Central memory CD8-positive, alpha-beta T cell (primary cell): ENCODE measurements at regions not wholly inside any gene's neighbourhood (a gene's known extent, or its start where the extent isn't known, plus 50 kb on each side); places are given as distances from the start of the nearest gene placed in this dataset.
A peak's percentile ranks its signal among the peaks of the same experiment; 100 is the strongest.
"Not testable (repeated sequence)": the region's sequence is repeated elsewhere in the genome, so short reads cannot be mapped to it uniquely, and the experiment has no call there.

Experiments
- ATAC-seq: fragments of 150-1000 bp; cut with Tn5 transposase; replicated peaks from 2 replicates; pipeline ENCODE4 v1.10.0; 2022; ENCODE audit warnings: mild to moderate bottlenecking, moderate FRiP score, moderate number of reproducible peaks; ENCODE audit not compliant: poor library complexity, severe bottlenecking; ENCODE audit errors: extremely low read depth
- DNase-seq, 2 donors: peaks; one replicate each; pipeline ENCODE4 v3.0.0; 2021; ENCODE audit warnings: low spot score in 2 of 2
- H3K27ac Mint-ChIP-seq: one replicate; pipeline ENCODE4 v1.8.0; 2022; ENCODE audit warnings: low read depth, mild to moderate bottlenecking, moderate library complexity, mixed read lengths
- H3K27me3 Mint-ChIP-seq: one replicate; pipeline ENCODE4 v1.8.0; 2022; ENCODE audit warnings: mixed read lengths
- H3K36me3 Mint-ChIP-seq: one replicate; pipeline ENCODE4 v1.8.0; 2022; ENCODE audit warnings: mild to moderate bottlenecking, moderate library complexity, mixed read lengths; ENCODE audit not compliant: insufficient read depth
- H3K4me1 Mint-ChIP-seq: one replicate; pipeline ENCODE4 v1.8.0; 2022; ENCODE audit warnings: mixed read lengths
- H3K4me3 Mint-ChIP-seq: one replicate; pipeline ENCODE4 v1.8.0; 2022; ENCODE audit warnings: mild to moderate bottlenecking, moderate library complexity, mixed read lengths
- H3K9me3 Mint-ChIP-seq: one replicate; pipeline ENCODE4 v1.8.0; 2022; ENCODE audit warnings: mixed read lengths

DNA sequence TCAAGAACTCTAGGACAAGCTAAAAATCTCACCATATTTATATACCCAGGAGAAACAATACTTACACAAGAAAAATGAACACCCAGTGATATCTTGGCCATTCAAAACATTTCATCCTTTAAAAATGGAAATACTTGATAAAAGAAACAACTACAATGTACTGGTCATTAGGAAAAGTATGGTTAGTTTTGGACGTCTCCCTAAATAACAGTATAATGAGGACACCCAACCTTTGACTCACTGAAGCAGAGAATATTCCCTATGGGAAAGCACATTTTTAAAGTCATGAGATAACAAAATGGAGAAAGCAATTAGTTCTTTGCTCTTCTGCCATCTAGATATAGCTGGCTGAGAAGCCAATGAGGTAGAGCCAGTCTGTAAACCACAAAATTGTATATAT, 164.4 kb downstream of the TBX18 start:
- Mint-ChIP-seq H3K4me1 (no peaks in the 10 kb centered on the region), H3K9me3 (peaks cover 6% of the 10 kb centered on the region), H3K27ac (no peak overlapping the region), H3K27me3 (no peaks in the 10 kb centered on the region), H3K4me3 (no peak overlapping the region), H3K36me3 (peaks cover 1% of the 10 kb centered on the region)
- ATAC-seq (no peak), DNase-seq (no peak)

DNA sequence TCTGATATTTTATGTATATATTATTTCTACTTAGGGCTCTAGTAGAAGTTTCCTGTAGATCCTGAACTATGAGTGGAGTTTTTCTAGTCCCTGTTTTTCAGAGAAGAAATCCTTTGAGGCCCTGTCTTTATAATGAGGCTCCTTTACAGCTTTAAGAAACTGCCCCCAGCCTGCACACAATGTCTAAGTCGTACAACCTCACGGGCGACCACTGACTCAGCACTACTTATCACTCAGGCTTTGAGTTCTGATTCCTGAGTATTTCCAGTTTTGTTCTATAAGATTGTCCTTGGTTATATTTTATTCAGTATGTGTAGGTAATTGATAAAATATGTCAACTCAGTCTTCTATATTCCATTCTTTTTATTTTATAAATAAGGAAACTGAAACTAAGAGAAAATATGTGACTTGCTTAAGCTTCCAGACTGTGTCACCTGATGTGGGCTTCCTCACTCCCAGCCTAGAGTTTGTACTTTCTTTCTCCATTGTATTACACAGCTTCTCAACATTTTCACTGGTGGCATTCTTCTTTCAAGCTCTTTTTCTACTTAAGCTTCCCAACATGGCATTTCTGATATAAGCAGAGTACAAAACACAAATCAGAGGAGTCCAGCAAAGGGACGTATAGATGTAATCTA, 167.0 kb downstream of the TBX18 start:
- H3K9me3 Mint-ChIP-seq: peaks cover 6% of the 10 kb centered on the region
- peaks cover 4% of the 10 kb centered on the region for H3K36me3 Mint-ChIP-seq
- ATAC-seq (no peak), DNase-seq (no peak)
- H3K4me1 Mint-ChIP-seq: no peaks in the 10 kb centered on the region
- no peak overlapping the region for H3K4me3 Mint-ChIP-seq
- H3K27me3 Mint-ChIP-seq: no peaks in the 10 kb centered on the region
- no peak overlapping the region for H3K27ac Mint-ChIP-seq

DNA sequence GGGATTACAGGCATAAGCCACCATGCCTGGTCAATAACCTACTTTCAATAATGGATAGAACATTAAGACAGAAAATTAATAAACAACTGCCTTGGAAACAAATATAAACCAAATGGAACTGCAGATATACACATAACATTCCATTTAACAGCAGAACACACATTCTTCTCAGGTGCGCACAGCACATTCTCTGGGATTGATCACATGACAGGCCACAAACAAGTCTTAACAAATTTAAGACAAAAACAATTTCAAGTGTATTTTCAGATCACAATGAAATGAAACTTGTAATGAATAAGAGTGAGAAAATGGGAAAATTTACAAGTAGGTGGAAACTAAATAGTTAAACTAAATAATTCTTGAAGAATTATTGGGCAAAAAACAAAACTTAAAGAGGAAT, 167.9 kb downstream of the TBX18 start:
- no peak overlapping the region for H3K27ac Mint-ChIP-seq
- no peak for ATAC-seq
- H3K9me3 Mint-ChIP-seq: peaks cover 6% of the 10 kb centered on the region
- no peaks in the 10 kb centered on the region for H3K4me1 Mint-ChIP-seq
- no peak overlapping the region for H3K4me3 Mint-ChIP-seq
- H3K27me3 Mint-ChIP-seq: no peaks in the 10 kb centered on the region
- DNase-seq: no peak
- H3K36me3 Mint-ChIP-seq: peaks cover 4% of the 10 kb centered on the region

DNA sequence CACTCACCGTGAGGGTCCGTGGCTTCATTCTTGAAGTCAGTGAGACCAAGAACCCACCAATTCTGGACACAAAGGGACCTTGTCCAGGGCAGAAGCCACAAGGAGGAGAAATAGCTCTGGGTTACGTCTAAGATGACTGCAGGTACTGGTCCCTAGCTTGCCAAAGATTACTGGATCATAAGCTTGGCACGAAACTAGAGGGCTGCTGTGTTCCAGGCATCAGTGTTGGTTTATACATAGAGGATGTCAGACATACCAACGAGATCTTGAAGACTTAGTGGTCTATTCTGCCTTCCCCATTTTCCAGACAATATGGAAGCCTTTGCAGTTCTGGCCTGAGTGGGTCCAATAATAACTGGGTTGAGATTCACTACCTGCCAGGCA, 175.7 kb downstream of the TBX18 start:
- ATAC-seq: no peak
- H3K36me3 Mint-ChIP-seq: peaks cover 2% of the 10 kb centered on the region
- no peak for DNase-seq
- H3K27ac Mint-ChIP-seq: no peak overlapping the region
- peak overlapping the region; percentile 7 for H3K4me3 Mint-ChIP-seq
- H3K9me3 Mint-ChIP-seq: no peaks in the 10 kb centered on the region
- no peaks in the 10 kb centered on the region for H3K4me1 Mint-ChIP-seq
- no peaks in the 10 kb centered on the region for H3K27me3 Mint-ChIP-seq

DNA sequence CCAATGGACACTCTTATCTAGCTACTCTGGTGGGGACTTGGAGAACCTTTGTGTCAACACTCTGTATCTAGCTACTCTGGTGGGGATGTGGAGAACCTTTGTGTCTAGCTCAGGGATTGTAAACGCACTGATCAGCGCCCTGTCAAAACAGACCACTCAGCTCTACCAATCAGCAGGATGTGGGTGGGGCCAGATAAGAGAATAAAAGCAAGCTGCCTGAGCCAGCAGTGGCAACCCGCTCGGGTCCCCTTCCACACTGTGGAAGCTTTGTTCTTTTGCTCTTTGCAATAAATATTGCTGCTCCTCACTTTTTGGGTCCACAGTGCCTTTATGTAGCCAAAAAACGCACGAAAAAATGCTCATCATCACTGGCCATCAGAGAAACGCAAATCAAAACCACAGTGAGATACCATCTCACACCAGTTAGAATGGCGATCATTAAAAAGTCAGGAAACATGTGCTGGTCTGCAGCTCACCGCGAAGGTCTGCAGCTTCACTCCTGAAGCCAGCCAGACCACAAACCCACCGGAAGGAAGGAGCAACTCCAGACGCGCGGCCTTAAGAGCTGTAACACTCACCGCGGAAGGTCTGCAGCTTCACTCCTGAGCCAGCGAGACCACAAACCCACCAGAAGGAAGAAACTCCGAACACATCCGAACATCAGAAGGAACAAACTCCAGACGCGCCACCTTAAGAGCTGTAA, 176.3 kb downstream of the TBX18 start:
- not testable (repeated sequence) for H3K27me3 Mint-ChIP-seq, ATAC-seq, DNase-seq, H3K4me1 Mint-ChIP-seq, H3K9me3 Mint-ChIP-seq, H3K27ac Mint-ChIP-seq, H3K36me3 Mint-ChIP-seq
- peak overlapping the region; percentile 7 for H3K4me3 Mint-ChIP-seq

DNA sequence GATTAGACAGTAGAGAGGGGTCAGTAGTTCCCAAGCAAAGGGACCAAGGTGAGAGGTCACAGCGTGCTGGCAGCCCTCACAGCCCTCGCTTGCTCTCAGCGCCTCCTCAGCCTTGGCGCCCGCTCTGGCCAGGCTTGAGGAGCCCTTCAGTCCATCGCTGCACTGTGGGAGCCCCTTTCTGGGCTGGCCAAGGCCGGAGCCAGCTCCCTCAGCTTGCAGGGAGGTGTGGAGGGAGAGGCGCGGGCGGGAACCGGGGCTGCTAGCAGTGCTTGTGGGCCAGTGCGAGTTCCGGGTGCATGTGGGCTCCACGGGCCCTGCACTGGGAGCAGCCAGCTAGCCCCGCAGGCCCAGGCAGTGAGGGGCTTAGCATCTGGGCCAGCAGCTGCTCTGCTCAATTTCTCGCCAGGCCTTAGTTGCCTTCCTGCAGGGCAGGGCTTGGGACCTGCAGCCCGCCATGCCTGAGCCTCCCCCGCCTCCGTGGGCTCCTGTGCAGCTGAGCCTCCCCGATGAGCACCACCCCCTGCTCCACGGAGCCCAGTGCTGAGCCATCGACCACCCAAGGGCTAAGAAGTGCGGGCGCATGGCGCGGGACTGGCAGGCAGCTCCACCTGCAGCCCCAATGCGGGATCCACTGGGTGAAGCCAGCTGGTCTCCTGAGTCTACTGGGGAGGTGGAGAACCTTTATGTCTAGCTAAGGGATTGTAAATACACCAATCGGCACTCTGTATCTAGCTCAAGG, 177.0 kb downstream of the TBX18 start:
- H3K36me3 Mint-ChIP-seq, ATAC-seq, H3K9me3 Mint-ChIP-seq, H3K27me3 Mint-ChIP-seq, DNase-seq, H3K27ac Mint-ChIP-seq, H3K4me3 Mint-ChIP-seq, H3K4me1 Mint-ChIP-seq: not testable (repeated sequence)

DNA sequence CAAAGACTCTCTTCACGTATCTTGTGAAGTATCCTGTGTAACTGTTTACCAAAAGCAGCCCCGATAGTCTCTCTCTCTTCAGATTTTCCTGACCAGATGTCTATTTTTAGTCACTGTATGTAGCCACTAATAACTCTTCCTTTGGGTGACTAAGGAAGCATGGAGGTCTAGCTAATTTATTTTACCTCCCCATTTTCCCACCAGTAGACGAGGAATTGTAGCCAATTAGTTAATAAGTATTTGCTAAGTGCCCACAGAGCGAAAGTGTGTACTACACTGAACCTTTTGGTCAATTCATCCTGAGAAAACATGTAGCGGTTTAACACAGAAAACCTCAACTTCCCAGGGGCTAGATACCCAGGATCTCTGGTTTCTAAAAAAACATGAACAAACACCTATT, 180.6 kb downstream of the TBX18 start:
- Mint-ChIP-seq H3K36me3 (no peaks in the 10 kb centered on the region), H3K4me1 (no peaks in the 10 kb centered on the region), H3K27me3 (no peaks in the 10 kb centered on the region), H3K4me3 (no peak overlapping the region), H3K27ac (no peak overlapping the region), H3K9me3 (peaks cover 10% of the 10 kb centered on the region)
- ATAC-seq (no peak), DNase-seq (no peak)

DNA sequence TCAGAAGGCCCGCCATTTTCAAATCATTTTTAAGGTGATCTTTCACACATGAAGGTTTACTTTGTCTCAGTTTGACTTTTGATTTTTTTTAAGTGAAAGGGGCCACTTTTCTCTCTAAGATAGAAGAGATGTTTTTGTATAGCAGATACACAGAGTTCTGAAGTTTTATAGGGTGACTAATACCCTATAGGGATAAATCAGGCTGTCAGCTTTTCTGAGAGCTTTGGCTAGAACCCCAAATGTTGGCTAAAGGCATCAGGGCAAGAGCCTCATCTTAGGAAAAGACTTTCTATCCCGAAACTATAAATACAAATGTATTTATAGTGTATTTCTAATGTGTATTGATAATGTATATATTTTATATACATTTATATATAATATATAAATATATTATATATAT, 181.4 kb downstream of the TBX18 start:
- Mint-ChIP-seq H3K27me3 (no peaks in the 10 kb centered on the region), H3K27ac (no peak overlapping the region), H3K9me3 (peaks cover 10% of the 10 kb centered on the region), H3K4me3 (no peak overlapping the region), H3K4me1 (no peaks in the 10 kb centered on the region), H3K36me3 (no peaks in the 10 kb centered on the region)
- ATAC-seq (no peak), DNase-seq (no peak)

DNA sequence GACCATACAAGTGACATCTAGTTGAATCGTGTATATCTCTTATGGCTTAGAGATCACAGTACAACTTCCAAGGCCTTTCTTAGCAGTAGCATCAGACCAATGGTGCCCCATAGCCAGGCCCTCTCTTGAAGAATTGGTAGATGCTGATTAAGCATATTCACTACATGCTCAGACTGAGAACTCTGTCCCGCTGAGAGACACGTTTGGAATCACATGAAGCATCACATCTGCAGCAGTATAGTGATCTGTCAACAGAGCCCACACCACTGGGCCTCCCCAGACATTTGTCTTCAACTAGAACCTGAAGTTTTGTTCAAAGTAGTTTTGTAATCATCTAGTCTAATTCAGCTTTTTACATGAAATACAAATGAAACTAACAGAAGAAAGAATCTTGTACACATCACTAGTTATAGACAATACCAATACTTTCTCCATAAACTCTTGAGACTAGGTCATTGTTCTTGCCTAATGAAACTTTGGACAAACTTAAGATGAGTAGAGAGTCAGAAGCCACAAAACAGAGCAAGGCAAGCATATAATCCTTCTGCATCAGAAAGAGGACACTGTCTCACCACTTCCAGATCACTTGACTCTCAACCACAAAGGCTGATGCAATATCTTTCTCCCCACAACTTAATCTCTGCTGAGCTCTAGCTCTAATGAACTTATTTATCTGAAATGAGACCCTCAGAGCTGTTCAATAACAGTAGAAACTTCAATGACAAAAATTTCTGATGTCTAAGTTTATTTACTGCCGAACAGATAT, 182.7 kb downstream of the TBX18 start:
- Mint-ChIP-seq H3K27me3 (no peaks in the 10 kb centered on the region), H3K4me3 (no peak overlapping the region), H3K4me1 (no peaks in the 10 kb centered on the region), H3K36me3 (no peaks in the 10 kb centered on the region), H3K27ac (no peak overlapping the region), H3K9me3 (peaks cover 10% of the 10 kb centered on the region)
- ATAC-seq (no peak), DNase-seq (no peak)

DNA sequence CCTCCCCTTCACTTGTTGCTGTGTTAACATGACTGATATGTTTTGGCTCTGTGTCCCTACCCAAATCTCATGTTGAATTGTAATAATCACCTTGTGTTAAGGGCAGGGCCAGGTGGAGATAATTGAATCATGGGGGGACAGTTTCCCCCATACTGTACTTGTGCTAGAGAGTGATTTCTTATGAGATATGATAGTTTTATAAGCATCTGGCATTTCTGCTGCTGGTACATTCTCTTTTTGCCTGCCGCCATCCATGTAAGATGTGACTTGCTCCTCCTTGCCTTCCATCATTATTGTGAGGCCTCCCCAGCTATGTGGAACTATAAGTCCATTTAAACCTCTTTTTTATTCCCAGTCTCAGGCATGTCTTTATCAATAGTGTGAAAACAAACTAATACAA, 185.0 kb downstream of the TBX18 start:
- DNase-seq: no peak
- no peaks in the 10 kb centered on the region for H3K27me3 Mint-ChIP-seq
- H3K9me3 Mint-ChIP-seq: peaks cover 10% of the 10 kb centered on the region
- H3K4me3 Mint-ChIP-seq: no peak overlapping the region
- H3K36me3 Mint-ChIP-seq: no peaks in the 10 kb centered on the region
- no peak overlapping the region for H3K27ac Mint-ChIP-seq
- no peaks in the 10 kb centered on the region for H3K4me1 Mint-ChIP-seq
- no peak for ATAC-seq

DNA sequence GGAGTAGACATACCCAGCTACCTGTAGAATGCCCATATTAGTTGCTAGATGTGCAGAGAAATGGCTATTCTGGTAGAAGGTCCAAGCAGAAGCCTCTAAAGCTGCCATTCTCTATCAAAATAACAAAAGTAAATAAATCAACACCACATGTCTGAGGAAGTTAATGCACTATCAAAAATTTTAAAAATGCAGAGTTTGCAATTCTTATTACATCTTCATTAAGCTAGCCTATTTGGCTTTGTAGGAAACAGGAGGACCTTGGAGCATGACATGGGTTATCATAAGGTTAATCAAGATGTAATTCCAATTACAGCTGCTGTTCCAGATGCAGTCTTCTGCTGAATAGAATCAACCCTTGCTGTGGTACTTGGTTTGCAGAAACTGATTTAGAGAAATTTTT, 188.4 kb downstream of the TBX18 start:
- Mint-ChIP-seq H3K4me3 (no peak overlapping the region), H3K27ac (no peak overlapping the region), H3K9me3 (peaks cover 10% of the 10 kb centered on the region), H3K36me3 (no peaks in the 10 kb centered on the region), H3K27me3 (no peaks in the 10 kb centered on the region), H3K4me1 (no peaks in the 10 kb centered on the region)
- DNase-seq: no peak
- no peak for ATAC-seq

DNA sequence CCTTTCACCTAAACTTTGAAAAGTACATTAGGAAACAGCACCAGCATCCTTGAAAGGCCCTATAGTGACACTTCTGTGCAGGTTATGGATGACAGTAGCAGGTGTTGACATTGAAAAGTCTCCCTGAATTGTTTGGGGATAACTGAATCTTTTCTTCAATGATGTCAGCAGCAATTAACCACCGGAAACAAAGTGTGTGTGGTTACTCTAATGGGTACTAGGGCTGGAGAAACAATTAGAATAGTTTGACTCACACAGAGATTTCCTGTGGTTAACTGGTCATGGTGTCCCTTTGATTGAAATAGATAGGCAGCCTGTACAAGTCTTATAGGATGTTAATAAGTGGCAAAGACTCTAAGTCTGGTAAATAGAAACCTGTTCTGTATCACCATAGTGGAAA, 189.1 kb downstream of the TBX18 start:
- H3K27ac Mint-ChIP-seq: no peak overlapping the region
- no peaks in the 10 kb centered on the region for H3K27me3 Mint-ChIP-seq
- H3K9me3 Mint-ChIP-seq: peaks cover 13% of the 10 kb centered on the region
- DNase-seq (no peak), ATAC-seq (no peak)
- no peak overlapping the region for H3K4me3 Mint-ChIP-seq
- H3K4me1 Mint-ChIP-seq: no peaks in the 10 kb centered on the region
- H3K36me3 Mint-ChIP-seq: no peaks in the 10 kb centered on the region
